Midbrain (tissue), 1 donor: ENCODE measurements at regions not wholly inside any gene's neighbourhood (a gene's known extent, or its start where the extent isn't known, plus 50 kb on each side); places are given as distances from the start of the nearest gene placed in this dataset.
"Not testable (repeated sequence)": the region's sequence is repeated elsewhere in the genome, so short reads cannot be mapped to it uniquely, and the experiment has no call there.

Source experiments
- DNase-seq: peaks from one replicate; lab custom pipeline; 2025; lab: John Stamatoyannopoulos, UW

GRCh38 chr5:8714861-8715260 is 831.0 kb downstream of the SEMA5A start:
- no peak for DNase-seq

- no peak for DNase-seq
Observed at GRCh38 chr5:8719796-8720195, 826.1 kb downstream of the SEMA5A start.

- no peak for DNase-seq
Observed at GRCh38 chr5:8720506-8720905, 825.4 kb downstream of the SEMA5A start.

- no peak for DNase-seq
Observed at GRCh38 chr5:8721536-8721935, 824.3 kb downstream of the SEMA5A start.

GRCh38 chr5:8726383-8727036 is 819.4 kb downstream of the SEMA5A start:
- no peak for DNase-seq

GRCh38 chr5:8727396-8727795 is 818.5 kb downstream of the SEMA5A start:
- no peak for DNase-seq

- DNase-seq: no peak
Observed at GRCh38 chr5:8729437-8729836, 816.4 kb downstream of the SEMA5A start.

- DNase-seq: no peak
Observed at GRCh38 chr5:8730194-8730593, 815.7 kb downstream of the SEMA5A start.

GRCh38 chr5:8731110-8731509 is 814.8 kb downstream of the SEMA5A start:
- not testable (repeated sequence) for DNase-seq

GRCh38 chr5:8740595-8740994 is 805.3 kb downstream of the SEMA5A start:
- DNase-seq: no peak

GRCh38 chr5:8749556-8749955 is 796.3 kb downstream of the SEMA5A start:
- no peak for DNase-seq

GRCh38 chr5:8750100-8750499 is 795.8 kb downstream of the SEMA5A start:
- no peak for DNase-seq

- DNase-seq: no peak
Observed at GRCh38 chr5:8751971-8752370, 793.9 kb downstream of the SEMA5A start.

- no peak for DNase-seq
Observed at GRCh38 chr5:8752595-8752994, 793.3 kb downstream of the SEMA5A start.

- peak; percentile 79 for DNase-seq
Observed at GRCh38 chr5:8756498-8757084, 789.3 kb downstream of the SEMA5A start.

GRCh38 chr5:8765886-8766285 is 780.0 kb downstream of the SEMA5A start:
- no peak for DNase-seq

GRCh38 chr5:8766448-8766847 is 779.4 kb downstream of the SEMA5A start:
- DNase-seq: no peak

- no peak for DNase-seq
Observed at GRCh38 chr5:8767111-8767510, 778.8 kb downstream of the SEMA5A start.

GRCh38 chr5:8767746-8768145 is 778.1 kb downstream of the SEMA5A start:
- no peak for DNase-seq

GRCh38 chr5:8769631-8770030 is 776.2 kb downstream of the SEMA5A start:
- no peak for DNase-seq

- no peak for DNase-seq
Observed at GRCh38 chr5:8770431-8770830, 775.4 kb downstream of the SEMA5A start.

- no peak for DNase-seq
Observed at GRCh38 chr5:8773046-8773615, 772.7 kb downstream of the SEMA5A start.

- DNase-seq: no peak
Observed at GRCh38 chr5:8784692-8785091, 761.2 kb downstream of the SEMA5A start.

GRCh38 chr5:8788246-8788645 is 757.6 kb downstream of the SEMA5A start:
- DNase-seq: no peak
